CD14-positive monocyte (primary cell): ENCODE measurements at regions not wholly inside any gene's neighbourhood (a gene's known extent, or its start where the extent isn't known, plus 50 kb on each side); places are given as distances from the start of the nearest gene placed in this dataset.

ENCODE experiments used
- DNase-seq, 3 donors: peaks; one replicate each; pipeline ENCODE4 v3.0.0-alpha.2; 2011 to 2022
- H2AFZ ChIP-seq: 2 replicates; pipeline ENCODE4 v1.6.0; 2012; ENCODE audit warnings: mild to moderate bottlenecking, low read depth, low read length, inconsistent platforms; ENCODE audit not compliant: insufficient read depth, poor library complexity, severe bottlenecking
- H3K27ac ChIP-seq, 2 donors: 1 replicate in 1 of 2; 2 replicates in 1 of 2; pipeline ENCODE4 v1.5.1; 2012 to 2013; ENCODE audit warnings: low read length in 2 of 2, control low read depth in 1 of 2, inconsistent platforms in 1 of 2, low read depth in 1 of 2, mild to moderate bottlenecking in 1 of 2
- H3K27me3 ChIP-seq, 2 donors: one replicate each; pipeline versions ENCODE4 v1.6.0 to v1.6.1; 2011 to 2013; ENCODE audit warnings: low read length in 2 of 2; ENCODE audit not compliant: control insufficient read depth in 2 of 2, insufficient read depth in 2 of 2
- H3K36me3 ChIP-seq, 2 donors: replicated peaks in 1 of 2; 1 replicate in 1 of 2; 2 replicates in 1 of 2; pipeline versions ENCODE4 v1.5.1 to v1.6.1; 2012 to 2013; ENCODE audit warnings: low read length in 2 of 2, control low read depth in 1 of 2, inconsistent platforms in 1 of 2, mild to moderate bottlenecking in 1 of 2; ENCODE audit not compliant: insufficient read depth in 2 of 2, control insufficient read depth in 1 of 2
- H3K4me1 ChIP-seq, 2 donors: 1 replicate in 1 of 2; 2 replicates in 1 of 2; pipeline versions ENCODE4 v1.5.1 to v1.6.1; 2012 to 2013; ENCODE audit warnings: low read length in 2 of 2, control low read depth in 1 of 2, inconsistent platforms in 1 of 2, mild to moderate bottlenecking in 1 of 2, moderate library complexity in 1 of 2; ENCODE audit not compliant: insufficient read depth in 2 of 2, control insufficient read depth in 1 of 2
- H3K4me2 ChIP-seq: replicated peaks from 2 replicates; pipeline ENCODE3; 2012; ENCODE audit warnings: low read length, moderate library complexity, mild to moderate bottlenecking; ENCODE audit not compliant: poor library complexity, severe bottlenecking; ENCODE audit errors: extremely low read depth
- H3K4me3 ChIP-seq, 3 experiments: fragments of 200-600 bp in 1 of 3; sonication (generic) in 1 of 3; replicated peaks in 1 of 3; 1 replicate in 2 of 3; 2 replicates in 1 of 3; pipeline ENCODE4 v1.5.1; 2011 to 2013; ENCODE audit warnings: low read length in 3 of 3, mild to moderate bottlenecking in 3 of 3, control low read depth in 2 of 3, low read depth in 2 of 3, inconsistent platforms in 1 of 3, moderate library complexity in 1 of 3
- H3K79me2 ChIP-seq: 2 replicates; pipeline ENCODE4 v1.6.0; 2012; ENCODE audit warnings: mild to moderate bottlenecking, control low read depth, inconsistent platforms, low read length, moderate library complexity; ENCODE audit not compliant: insufficient read depth
- H3K9ac ChIP-seq: 2 replicates; pipeline ENCODE4 v1.6.0; 2017; ENCODE audit warnings: low read length, mild to moderate bottlenecking; ENCODE audit not compliant: insufficient read depth, poor library complexity, severe bottlenecking
- H3K9me3 ChIP-seq, 2 donors: replicated peaks in 1 of 2; 1 replicate in 1 of 2; 2 replicates in 1 of 2; pipeline versions ENCODE4 v1.5.1 to v1.6.1; 2012 to 2013; ENCODE audit warnings: low read length in 2 of 2, control low read depth in 1 of 2; ENCODE audit not compliant: control insufficient read depth in 1 of 2, insufficient read depth in 1 of 2
- H4K20me1 ChIP-seq: 2 replicates; pipeline ENCODE4 v1.6.0; 2012; ENCODE audit warnings: mild to moderate bottlenecking, low read length, control low read depth, moderate library complexity; ENCODE audit not compliant: insufficient read depth
- H3K27ac Mint-ChIP-seq, 7 donors: one replicate each; pipeline ENCODE4 v1.8.0; 2020; ENCODE audit warnings: mild to moderate bottlenecking in 7 of 7, mixed read lengths in 7 of 7, moderate library complexity in 6 of 7, inconsistent platforms in 2 of 7
- H3K27me3 Mint-ChIP-seq, 3 donors: one replicate each; pipeline ENCODE4 v1.8.0; 2021 to 2022; ENCODE audit warnings: low read depth in 3 of 3, mild to moderate bottlenecking in 3 of 3, mixed read lengths in 3 of 3, moderate library complexity in 3 of 3, inconsistent platforms in 1 of 3
- H3K36me3 Mint-ChIP-seq, 2 donors: one replicate each; pipeline ENCODE4 v1.8.0; 2020; ENCODE audit warnings: mixed read lengths in 2 of 2, inconsistent platforms in 1 of 2, mild to moderate bottlenecking in 1 of 2
- H3K4me1 Mint-ChIP-seq: one replicate; pipeline ENCODE4 v1.8.0; 2020; ENCODE audit warnings: mild to moderate bottlenecking, mixed read lengths
- H3K4me3 Mint-ChIP-seq, 2 donors: one replicate each; pipeline ENCODE4 v1.8.0; 2020; ENCODE audit warnings: mild to moderate bottlenecking in 2 of 2, mixed read lengths in 2 of 2, moderate library complexity in 1 of 2
- H3K9me3 Mint-ChIP-seq, 7 donors: one replicate each; pipeline ENCODE4 v1.8.0; 2020 to 2022; ENCODE audit warnings: mixed read lengths in 7 of 7, mild to moderate bottlenecking in 6 of 7, moderate library complexity in 6 of 7, inconsistent platforms in 2 of 7
- WGBS: methylation state at CpG from one replicate; pipeline ENCODE4 v1.1.5; 2013; ENCODE audit warnings: missing lambda C conversion rate; ENCODE audit not compliant: insufficient coverage; 5-methylcytosine and 5-hydroxymethylcytosine counted together
- intact Hi-C, 2 donors: fragments of 100-400 bp; cut with micrococcal nuclease; formaldehyde crosslinking; loops; one replicate each; pipeline versions ENCODE4 v1.15.0 to v1.15.1; 2023
- TF ChIP-seq, protein P1 (sequence below): fragments of 200-600 bp; IDR thresholded peaks from one replicate; pipeline ENCODE4 v1.8.0; 2022; ENCODE audit warnings: antibody characterized with exemption, mild to moderate bottlenecking

DNA sequence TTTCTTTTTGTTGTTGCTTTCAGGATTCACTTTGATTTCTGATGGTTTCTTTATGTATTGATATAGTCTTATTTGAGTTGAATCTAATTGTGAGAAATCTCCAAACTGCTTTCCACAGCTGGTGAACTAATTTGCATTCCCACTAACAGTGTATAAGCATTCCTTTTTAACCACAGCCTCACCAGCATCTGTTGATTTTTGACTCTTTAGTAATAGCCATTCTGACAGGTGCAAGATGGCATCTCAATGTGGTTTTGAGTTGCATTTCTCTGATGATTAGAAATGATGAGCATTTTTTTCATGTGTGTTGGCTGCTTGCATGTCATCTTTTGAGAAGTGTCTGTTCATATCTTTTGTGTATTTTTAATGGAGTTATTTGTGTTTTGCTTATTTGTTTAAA, 1023.1 kb downstream of the SH3BGRL start:
- no peaks in the 10 kb centered on the region for H3K79me2 ChIP-seq
- Mint-ChIP-seq H3K36me3 (no peaks in the 10 kb centered on the region), H3K4me3 (no peak overlapping the region), H3K27me3 (peaks cover 0 to 2% (median 0%) of the 10 kb centered on the region in 3 donors), H3K9me3 (peaks cover 0 to 2% (median 0%) of the 10 kb centered on the region in 7 donors), H3K4me1 (no peaks in the 10 kb centered on the region), H3K27ac (no peak overlapping the region)
- H3K4me1 ChIP-seq: no peaks in the 10 kb centered on the region
- H3K36me3 ChIP-seq: no peaks in the 10 kb centered on the region
- H3K27me3 ChIP-seq: no peaks in the 10 kb centered on the region
- TF ChIP-seq, protein P1, sequence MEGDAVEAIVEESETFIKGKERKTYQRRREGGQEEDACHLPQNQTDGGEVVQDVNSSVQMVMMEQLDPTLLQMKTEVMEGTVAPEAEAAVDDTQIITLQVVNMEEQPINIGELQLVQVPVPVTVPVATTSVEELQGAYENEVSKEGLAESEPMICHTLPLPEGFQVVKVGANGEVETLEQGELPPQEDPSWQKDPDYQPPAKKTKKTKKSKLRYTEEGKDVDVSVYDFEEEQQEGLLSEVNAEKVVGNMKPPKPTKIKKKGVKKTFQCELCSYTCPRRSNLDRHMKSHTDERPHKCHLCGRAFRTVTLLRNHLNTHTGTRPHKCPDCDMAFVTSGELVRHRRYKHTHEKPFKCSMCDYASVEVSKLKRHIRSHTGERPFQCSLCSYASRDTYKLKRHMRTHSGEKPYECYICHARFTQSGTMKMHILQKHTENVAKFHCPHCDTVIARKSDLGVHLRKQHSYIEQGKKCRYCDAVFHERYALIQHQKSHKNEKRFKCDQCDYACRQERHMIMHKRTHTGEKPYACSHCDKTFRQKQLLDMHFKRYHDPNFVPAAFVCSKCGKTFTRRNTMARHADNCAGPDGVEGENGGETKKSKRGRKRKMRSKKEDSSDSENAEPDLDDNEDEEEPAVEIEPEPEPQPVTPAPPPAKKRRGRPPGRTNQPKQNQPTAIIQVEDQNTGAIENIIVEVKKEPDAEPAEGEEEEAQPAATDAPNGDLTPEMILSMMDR: no peak
- intact Hi-C loops: no loop called here
- H3K9me3 ChIP-seq: peaks cover 0 to 1% of the 10 kb centered on the region in 2 donors
- DNase-seq: no peak
- H4K20me1 ChIP-seq: no peaks in the 10 kb centered on the region
- H3K9ac ChIP-seq: no peak overlapping the region
- no peak overlapping the region for H3K4me3 ChIP-seq
- H3K27ac ChIP-seq: no peak overlapping the region
- no peak overlapping the region for H2AFZ ChIP-seq
- H3K4me2 ChIP-seq: no peak overlapping the region

DNA sequence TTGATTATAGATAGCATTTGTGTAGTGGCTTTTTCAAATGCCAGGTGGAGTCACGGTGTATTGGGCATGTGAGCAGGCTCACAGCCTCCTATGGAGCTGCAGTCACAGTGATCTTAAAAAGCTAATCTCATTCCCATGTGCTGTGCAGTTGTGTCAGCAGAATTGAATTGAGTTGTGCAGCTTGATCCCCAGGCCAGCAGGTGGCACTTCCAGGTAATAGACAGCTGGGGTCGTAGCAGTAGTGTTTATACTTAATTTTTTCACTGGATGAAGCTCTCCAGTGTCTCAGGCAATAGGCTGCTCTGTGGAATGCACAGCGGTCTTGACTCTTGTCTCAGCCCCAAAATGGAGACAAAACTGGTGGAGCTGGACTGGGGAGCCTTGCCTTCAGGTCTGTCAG, 1028.1 kb downstream of the SH3BGRL start:
- Histone ChIP-seq H2AFZ (no peak overlapping the region), H3K27ac (no peak overlapping the region), H3K4me2 (no peak overlapping the region), H3K27me3 (no peaks in the 10 kb centered on the region), H3K9me3 (peaks cover 0 to 5% of the 10 kb centered on the region in 2 donors), H3K4me1 (no peaks in the 10 kb centered on the region), H4K20me1 (no peaks in the 10 kb centered on the region), H3K9ac (no peak overlapping the region), H3K4me3 (no peak overlapping the region), H3K79me2 (no peaks in the 10 kb centered on the region), H3K36me3 (no peaks in the 10 kb centered on the region)
- Mint-ChIP-seq H3K27ac (no peak overlapping the region), H3K9me3 (peaks cover 0 to 3% (median 2%) of the 10 kb centered on the region in 7 donors), H3K4me3 (no peak overlapping the region), H3K27me3 (no peaks in the 10 kb centered on the region), H3K36me3 (no peaks in the 10 kb centered on the region), H3K4me1 (no peaks in the 10 kb centered on the region)
- no peak for DNase-seq
- TF ChIP-seq, protein P1: no peak
- intact Hi-C loops: no loop called here
- 100% methylated on average over 1 of the region's 3 CpGs for WGBS
